Endodermal cell (in vitro differentiated cells): ENCODE measurements at regions not wholly inside any gene's neighbourhood (a gene's known extent, or its start where the extent isn't known, plus 50 kb on each side); places are given as distances from the start of the nearest gene placed in this dataset.

Experiments
- DNase-seq: peaks from one replicate; pipeline ENCODE4 v3.0.0-alpha.2; 2017
- H3K27ac ChIP-seq: 2 replicates; pipeline ENCODE4 v1.5.1; 2013; ENCODE audit warnings: mild to moderate bottlenecking, low read depth, low read length, moderate library complexity
- H3K27me3 ChIP-seq: 2 replicates; pipeline ENCODE4 v1.6.1; 2013; ENCODE audit warnings: mild to moderate bottlenecking, low read length, moderate library complexity; ENCODE audit not compliant: insufficient read depth, control insufficient read depth, poor library complexity, severe bottlenecking
- H3K36me3 ChIP-seq: 2 replicates; pipeline ENCODE4 v1.7.0; 2013; ENCODE audit warnings: mild to moderate bottlenecking, low read length, moderate library complexity; ENCODE audit not compliant: control insufficient read depth, insufficient read depth
- H3K4me1 ChIP-seq: one replicate; pipeline ENCODE4 v1.7.0; 2013; ENCODE audit warnings: low read length; ENCODE audit not compliant: control insufficient read depth, insufficient read depth
- H3K4me3 ChIP-seq: 2 replicates; pipeline ENCODE4 v1.5.1; 2013; ENCODE audit warnings: mild to moderate bottlenecking, low read length, moderate library complexity
- H3K9ac ChIP-seq: 2 replicates; pipeline ENCODE4 v1.6.1; 2013; ENCODE audit warnings: mild to moderate bottlenecking, low read length, moderate library complexity; ENCODE audit not compliant: poor library complexity, severe bottlenecking; ENCODE audit errors: extremely low read depth
- H3K9me3 ChIP-seq: 2 replicates; pipeline ENCODE4 v1.6.1; 2013; ENCODE audit warnings: mild to moderate bottlenecking, low read length, moderate library complexity; ENCODE audit not compliant: control insufficient read depth
- H3K27ac Mint-ChIP-seq: 2 replicates; pipeline ENCODE4 v1.8.0; 2020; ENCODE audit warnings: mixed read lengths
- H3K27me3 Mint-ChIP-seq: 2 replicates; pipeline ENCODE4 v1.8.0; 2021; ENCODE audit warnings: mild to moderate bottlenecking, mixed read lengths; ENCODE audit not compliant: insufficient read depth
- H3K36me3 Mint-ChIP-seq: 2 replicates; pipeline ENCODE4 v1.8.0; 2020; ENCODE audit warnings: low read depth, mixed read lengths
- H3K4me1 Mint-ChIP-seq: 2 replicates; pipeline ENCODE4 v1.8.0; 2020; ENCODE audit warnings: mixed read lengths
- H3K4me3 Mint-ChIP-seq: 2 replicates; pipeline ENCODE4 v1.8.0; 2020; ENCODE audit warnings: mild to moderate bottlenecking, moderate library complexity, mixed read lengths
- H3K9me3 Mint-ChIP-seq: 2 replicates; pipeline ENCODE4 v1.8.0; 2020; ENCODE audit warnings: mild to moderate bottlenecking, mixed read lengths
- WGBS, 2 experiments: methylation state at CpG; one replicate each; pipeline versions ENCODE4 v1.1.5 to v1.1.7; 2013; ENCODE audit warnings: missing lambda C conversion rate in 2 of 2, mixed read lengths in 1 of 2; ENCODE audit not compliant: insufficient coverage in 1 of 2, insufficient read length in 1 of 2; 5-methylcytosine and 5-hydroxymethylcytosine counted together
- TF ChIP-seq, protein P1 (sequence below): fragments of 200-600 bp; sonication (generic); conservative IDR thresholded peaks from 2 replicates; pipeline ENCODE4 v1.5.0; 2021; ENCODE audit warnings: antibody characterized with exemption, mild to moderate bottlenecking

DNA sequence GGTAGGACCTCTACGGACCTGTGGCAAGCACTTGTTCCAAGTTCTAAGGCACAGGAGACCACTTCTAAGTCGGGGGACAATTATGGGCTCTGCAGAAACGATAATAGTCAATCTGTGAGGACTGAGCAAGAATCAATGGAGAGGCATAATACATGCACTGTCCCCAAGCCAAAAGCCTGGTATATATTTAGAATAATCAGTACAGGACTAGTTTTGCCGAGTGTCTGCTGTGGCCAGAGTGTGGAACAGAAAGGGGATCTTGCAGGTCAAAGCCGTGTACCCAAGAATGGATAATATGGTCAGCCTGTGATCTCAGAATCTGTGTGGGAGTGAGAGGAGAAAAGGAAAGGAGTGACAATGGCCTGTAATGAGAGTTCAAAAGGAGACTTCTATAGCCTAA lies 80.2 kb upstream of the GNAO1 start:
- Histone ChIP-seq H3K9ac (no peak overlapping the region), H3K4me3 (no peak overlapping the region), H3K27me3 (no peaks in the 10 kb centered on the region), H3K9me3 (no peaks in the 10 kb centered on the region), H3K36me3 (no peaks in the 10 kb centered on the region), H3K27ac (no peak overlapping the region), H3K4me1 (peaks cover 15% of the 10 kb centered on the region)
- Mint-ChIP-seq H3K9me3 (no peaks in the 10 kb centered on the region), H3K4me1 (peaks cover 58% of the 10 kb centered on the region), H3K4me3 (no peak overlapping the region), H3K27ac (no peak overlapping the region), H3K27me3 (no peaks in the 10 kb centered on the region), H3K36me3 (no peaks in the 10 kb centered on the region)
- TF ChIP-seq, protein P1, sequence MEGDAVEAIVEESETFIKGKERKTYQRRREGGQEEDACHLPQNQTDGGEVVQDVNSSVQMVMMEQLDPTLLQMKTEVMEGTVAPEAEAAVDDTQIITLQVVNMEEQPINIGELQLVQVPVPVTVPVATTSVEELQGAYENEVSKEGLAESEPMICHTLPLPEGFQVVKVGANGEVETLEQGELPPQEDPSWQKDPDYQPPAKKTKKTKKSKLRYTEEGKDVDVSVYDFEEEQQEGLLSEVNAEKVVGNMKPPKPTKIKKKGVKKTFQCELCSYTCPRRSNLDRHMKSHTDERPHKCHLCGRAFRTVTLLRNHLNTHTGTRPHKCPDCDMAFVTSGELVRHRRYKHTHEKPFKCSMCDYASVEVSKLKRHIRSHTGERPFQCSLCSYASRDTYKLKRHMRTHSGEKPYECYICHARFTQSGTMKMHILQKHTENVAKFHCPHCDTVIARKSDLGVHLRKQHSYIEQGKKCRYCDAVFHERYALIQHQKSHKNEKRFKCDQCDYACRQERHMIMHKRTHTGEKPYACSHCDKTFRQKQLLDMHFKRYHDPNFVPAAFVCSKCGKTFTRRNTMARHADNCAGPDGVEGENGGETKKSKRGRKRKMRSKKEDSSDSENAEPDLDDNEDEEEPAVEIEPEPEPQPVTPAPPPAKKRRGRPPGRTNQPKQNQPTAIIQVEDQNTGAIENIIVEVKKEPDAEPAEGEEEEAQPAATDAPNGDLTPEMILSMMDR: no peak
- WGBS, 2 experiments: 77% methylated on average over 5 of the region's 5 CpGs
- no peak for DNase-seq

- 84 to 87% methylated on average over 2 to 4 of the region's 4 CpGs for WGBS, 2 experiments
- Mint-ChIP-seq H3K4me3 (no peak overlapping the region), H3K27ac (no peak overlapping the region), H3K36me3 (no peaks in the 10 kb centered on the region), H3K9me3 (no peaks in the 10 kb centered on the region), H3K4me1 (peaks cover 48% of the 10 kb centered on the region), H3K27me3 (peaks cover 3% of the 10 kb centered on the region)
- TF ChIP-seq, protein P1: no peak
- H3K27ac ChIP-seq: no peak overlapping the region
- no peak for DNase-seq
- H3K36me3 ChIP-seq: no peaks in the 10 kb centered on the region
- H3K9me3 ChIP-seq: no peaks in the 10 kb centered on the region
- H3K27me3 ChIP-seq: no peaks in the 10 kb centered on the region
- no peak overlapping the region for H3K9ac ChIP-seq
- no peak overlapping the region for H3K4me3 ChIP-seq
- peaks cover 15% of the 10 kb centered on the region for H3K4me1 ChIP-seq
These were observed 81.3 kb upstream of the GNAO1 start for GRCh38 chr16:56109994-56110393.

- Mint-ChIP-seq H3K4me1 (peaks cover 47% of the 10 kb centered on the region), H3K36me3 (no peaks in the 10 kb centered on the region), H3K9me3 (no peaks in the 10 kb centered on the region), H3K27me3 (peaks cover 3% of the 10 kb centered on the region), H3K4me3 (no peak overlapping the region), H3K27ac (no peak overlapping the region)
- no peaks in the 10 kb centered on the region for H3K9me3 ChIP-seq
- H3K9ac ChIP-seq: no peak overlapping the region
- H3K36me3 ChIP-seq: no peaks in the 10 kb centered on the region
- H3K27me3 ChIP-seq: no peaks in the 10 kb centered on the region
- no peak for DNase-seq
- 93% methylated on average over 1 of the region's 1 CpG; no CpG with 5 or more reads in 1 of the 2 experiments for WGBS, 2 experiments
- TF ChIP-seq, protein P1: no peak
- H3K27ac ChIP-seq: no peak overlapping the region
- H3K4me3 ChIP-seq: no peak overlapping the region
- peaks cover 15% of the 10 kb centered on the region for H3K4me1 ChIP-seq
These were observed 82.1 kb upstream of the GNAO1 start for GRCh38 chr16:56109205-56109604.
